T-helper 1 cell treated with Interleukin-12 subunit alpha and Interleukin-12 subunit beta and Interleukin-4 antibody, amounts not matched to agents 30 ng/mL and 1 ng/mL, for 36 hours (primary cell): ENCODE measurements at regions not wholly inside any gene's neighbourhood (a gene's known extent, or its start where the extent isn't known, plus 50 kb on each side); places are given as distances from the start of the nearest gene placed in this dataset.
"Not testable (repeated sequence)": the region's sequence is repeated elsewhere in the genome, so short reads cannot be mapped to it uniquely, and the experiment has no call there.

Source experiments
- intact Hi-C: fragments of 100-400 bp; cut with micrococcal nuclease; formaldehyde crosslinking; loops from one replicate; pipeline ENCODE4 v1.15.1; 2024

- intact Hi-C loops: no loop called here
Measured at GRCh38 chr6:159642995-159643394, 50.0 kb downstream of the SOD2 start.

- intact Hi-C loops: no loop called here
Measured at GRCh38 chr6:159642481-159642880, 50.6 kb downstream of the SOD2 start.

GRCh38 chr6:159640722-159641482 is 52.1 kb downstream of the SOD2 start:
- intact Hi-C loops: no loop called here

- intact Hi-C loops: no loop called here
Measured at GRCh38 chr6:159640322-159640721, 52.7 kb downstream of the SOD2 start.

GRCh38 chr6:159639721-159640120 is 53.3 kb downstream of the SOD2 start:
- intact Hi-C loops: no loop called here

- intact Hi-C loops: loop anchor here (1.0 kb wide), 1 partner anchor 21 kb away; no protein-coding TSS in a partner anchor
Measured at GRCh38 chr6:159633196-159633595, 59.8 kb downstream of the SOD2 start.

- intact Hi-C loops: no loop called here
Measured at GRCh38 chr6:159631886-159632285, 61.2 kb downstream of the SOD2 start.

GRCh38 chr6:159627939-159628338 is 65.1 kb downstream of the SOD2 start:
- intact Hi-C loops: no loop called here

GRCh38 chr6:159626506-159626905 is 66.5 kb downstream of the SOD2 start:
- intact Hi-C loops: not testable (repeated sequence)

- intact Hi-C loops: no loop called here
Measured at GRCh38 chr6:159623156-159623555, 69.9 kb downstream of the SOD2 start.

GRCh38 chr6:159620947-159621346 is 72.1 kb downstream of the SOD2 start:
- intact Hi-C loops: no loop called here

- intact Hi-C loops: no loop called here
Measured at GRCh38 chr6:159617444-159617843, 75.6 kb downstream of the SOD2 start.

GRCh38 chr6:159616456-159616855 is 76.6 kb downstream of the SOD2 start:
- intact Hi-C loops: no loop called here

- intact Hi-C loops: no loop called here
Measured at GRCh38 chr6:159615918-159616317, 77.1 kb downstream of the SOD2 start.

- intact Hi-C loops: no loop called here
Measured at GRCh38 chr6:159610881-159611280, 82.2 kb downstream of the SOD2 start.

GRCh38 chr6:159609652-159610178 is 83.3 kb downstream of the SOD2 start:
- intact Hi-C loops: loop anchor here (1.0 kb wide), 1 partner anchor 435 kb away; no protein-coding TSS in a partner anchor

GRCh38 chr6:159608961-159609651 is 83.9 kb downstream of the SOD2 start:
- intact Hi-C loops: loop anchor here (1.0 kb wide), 1 partner anchor 435 kb away; no protein-coding TSS in a partner anchor

- intact Hi-C loops: no loop called here
Measured at GRCh38 chr6:159606786-159607185, 86.3 kb downstream of the SOD2 start.

- intact Hi-C loops: no loop called here
Measured at GRCh38 chr6:159604443-159604956, 88.5 kb downstream of the SOD2 start.

GRCh38 chr6:159602431-159603041 is 90.5 kb downstream of the SOD2 start:
- intact Hi-C loops: no loop called here

GRCh38 chr6:159601211-159601610 is 91.8 kb downstream of the SOD2 start:
- intact Hi-C loops: no loop called here

GRCh38 chr6:159595173-159595572 is 97.9 kb downstream of the SOD2 start:
- intact Hi-C loops: no loop called here
